ENCODE measurements at regions not wholly inside any gene's neighbourhood (a gene's known extent, or its start where the extent isn't known, plus 50 kb on each side); places are given as distances from the start of the nearest gene placed in this dataset.

DNA sequence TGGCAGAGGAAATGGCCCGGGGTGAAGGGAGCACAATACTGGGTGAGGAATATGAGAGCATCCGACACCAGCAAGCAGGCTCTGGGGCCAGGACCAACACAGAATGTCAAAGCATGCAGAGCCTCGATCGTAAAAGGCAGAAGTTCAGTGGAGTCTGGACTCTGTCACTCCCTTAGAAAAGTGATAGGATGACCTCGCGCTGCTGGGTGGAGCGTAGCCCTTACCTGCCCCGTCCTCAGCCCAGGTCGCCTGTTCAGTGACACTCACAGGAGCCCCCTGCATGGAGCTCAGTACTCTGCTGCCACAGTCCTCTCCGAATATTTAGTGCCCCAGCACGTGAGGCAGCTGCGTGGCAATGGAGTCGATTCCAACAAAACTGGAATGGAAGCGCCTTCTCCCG, 236.7 kb upstream of the MYT1L start:
- DNase-seq (ENCODE audit: low read depth): no peak

DNA sequence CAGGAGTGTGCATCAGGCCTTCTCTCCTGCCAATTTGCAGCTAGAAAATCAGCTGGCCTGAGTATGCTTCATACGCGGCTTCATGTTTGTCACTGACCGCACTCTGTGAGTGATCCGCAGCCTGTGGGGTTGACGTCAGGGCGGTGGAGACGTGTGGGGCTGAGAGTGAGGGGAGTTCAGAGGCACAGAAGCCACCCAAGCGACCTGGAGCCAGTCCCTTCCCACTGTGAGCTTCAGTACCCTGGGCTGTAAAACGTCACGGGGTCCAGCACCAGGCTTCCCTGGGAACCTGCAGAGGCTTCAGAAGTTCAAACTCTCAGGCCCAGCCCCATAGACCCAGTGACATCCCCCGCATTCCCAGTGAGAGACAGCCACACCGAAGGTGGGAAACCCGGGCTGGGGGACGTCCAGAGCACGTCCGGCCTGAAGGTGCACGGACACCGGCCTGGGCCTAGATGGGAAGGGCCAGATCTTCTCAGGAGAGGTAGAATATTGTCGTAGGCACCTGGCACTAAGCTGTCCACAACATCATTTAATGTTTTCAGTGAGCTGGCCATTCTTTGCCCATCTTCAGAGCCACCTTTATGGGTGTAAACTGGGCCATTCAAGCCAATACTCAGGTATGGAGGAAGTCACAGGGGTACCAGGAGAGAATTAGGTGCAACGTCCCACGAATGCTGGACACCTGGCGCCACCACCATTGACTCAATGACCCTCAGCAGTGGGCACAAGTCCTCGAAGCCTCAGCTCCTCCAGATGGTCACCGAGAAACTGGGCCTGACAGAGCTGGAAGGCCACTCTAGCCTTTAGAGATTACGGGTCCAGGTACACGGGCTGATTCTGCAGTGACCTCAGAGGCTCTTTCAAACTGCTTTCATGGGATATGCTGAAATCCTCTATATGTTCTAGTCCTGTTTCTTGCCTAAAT, 235.6 kb upstream of the MYT1L start:
- DNase-seq (ENCODE audit: low read depth): no peak

DNA sequence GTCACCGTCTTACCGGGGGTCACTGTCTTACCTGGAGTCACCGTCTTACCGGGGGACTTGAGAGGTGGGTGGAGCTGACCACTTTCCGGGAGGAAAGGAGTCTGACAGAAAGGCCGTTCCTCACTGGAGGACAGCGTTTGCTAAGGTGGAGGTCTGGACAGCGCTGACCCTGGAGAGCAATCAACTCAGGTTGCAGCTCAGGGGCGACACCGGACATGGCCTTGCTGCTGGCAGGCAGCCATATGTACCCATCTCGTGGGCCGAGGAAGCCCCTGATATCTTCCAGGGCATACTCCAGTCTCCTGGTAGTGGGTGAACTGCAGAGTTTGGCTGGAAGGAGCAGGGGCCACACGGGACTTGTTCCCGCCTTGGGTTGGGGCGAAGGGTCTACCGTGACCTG, 234.6 kb upstream of the MYT1L start:
- no peak for DNase-seq (ENCODE audit: low read depth)

DNA sequence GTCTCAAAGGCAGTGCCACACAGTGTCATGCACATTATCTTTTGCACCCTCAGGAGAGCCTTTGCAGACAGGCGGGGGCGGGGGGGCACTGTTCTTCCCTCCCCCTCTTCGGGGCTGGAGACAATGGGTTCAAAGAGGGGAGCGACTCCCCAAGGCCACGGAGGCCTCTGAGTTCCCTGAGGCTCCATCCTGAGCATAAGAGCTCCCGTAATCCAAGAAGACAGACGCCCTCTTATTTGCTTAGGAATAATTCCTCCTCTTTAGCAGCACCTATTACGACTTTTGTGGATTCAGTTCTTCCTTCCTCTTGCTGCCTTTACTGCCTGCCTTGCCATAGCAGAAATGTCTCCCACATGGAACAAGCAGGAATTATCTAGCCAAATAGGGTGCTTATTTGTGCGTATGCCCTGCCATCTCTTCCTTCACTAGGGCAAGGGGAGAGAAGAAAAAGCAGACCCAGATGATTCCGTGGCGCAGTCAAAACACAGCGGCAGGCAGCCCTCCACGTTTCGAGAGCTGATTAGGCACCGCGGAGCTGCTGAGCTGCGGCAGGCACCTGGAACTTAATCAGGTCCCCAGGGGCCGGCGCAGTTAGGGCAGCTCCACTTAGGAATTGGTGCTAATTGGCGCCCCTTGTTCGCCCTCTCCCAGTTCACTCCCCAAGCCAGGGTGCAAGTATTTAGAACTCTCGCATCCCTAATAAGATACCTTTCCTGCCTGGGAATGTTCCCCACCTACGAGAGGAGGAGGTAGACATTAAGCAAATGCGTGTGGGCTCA, 233.4 kb upstream of the MYT1L start:
- no peak for DNase-seq (ENCODE audit: low read depth)

DNA sequence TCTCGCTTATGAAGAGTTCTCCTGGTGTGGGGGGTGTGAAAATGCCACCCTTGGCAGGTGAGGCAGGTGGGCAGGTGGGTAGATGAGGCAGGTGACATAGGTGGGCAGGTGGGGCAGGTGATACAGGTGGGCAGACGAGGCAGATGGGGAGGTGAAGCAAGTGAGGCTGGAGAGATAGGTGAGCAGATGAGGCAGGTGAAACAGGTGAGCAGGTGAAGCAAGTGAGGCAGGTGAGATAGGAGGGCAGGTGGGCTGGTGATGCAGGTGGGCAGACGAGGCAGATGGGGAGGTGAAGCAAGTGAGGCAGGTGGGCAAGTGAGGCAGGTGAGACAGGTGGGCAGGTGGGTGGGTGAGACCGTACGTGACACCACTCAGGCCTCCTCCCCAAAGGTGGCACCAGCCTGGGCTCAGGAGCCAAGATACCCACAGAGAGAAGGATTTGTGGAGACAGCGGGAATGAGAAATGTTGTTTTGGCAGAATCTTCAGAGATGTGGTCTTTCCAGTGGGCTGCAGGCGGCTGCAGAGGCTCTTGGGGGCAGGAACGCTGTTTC, 232.3 kb upstream of the MYT1L start:
- no peak for DNase-seq (ENCODE audit: low read depth)

DNA sequence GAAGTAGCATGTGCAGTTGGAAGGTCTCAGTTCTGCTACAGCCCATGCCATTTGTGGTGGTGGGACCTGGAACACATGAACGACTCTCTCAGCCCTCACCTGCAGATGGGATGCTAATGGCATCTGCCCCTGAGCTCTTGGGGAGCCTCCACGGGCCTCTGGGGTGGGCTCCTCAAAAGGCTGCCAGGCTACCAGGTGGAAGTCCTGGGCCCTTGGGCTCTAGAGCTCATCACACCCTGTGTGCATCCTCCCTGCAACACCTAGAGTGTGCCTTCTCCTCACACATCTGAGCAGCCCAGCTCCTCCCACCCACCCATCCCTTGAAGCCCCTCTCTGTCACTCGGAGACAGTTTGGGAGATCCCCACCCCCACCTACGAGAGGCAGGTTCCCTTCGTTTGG, 231.8 kb upstream of the MYT1L start:
- no peak for DNase-seq (ENCODE audit: low read depth)

DNA sequence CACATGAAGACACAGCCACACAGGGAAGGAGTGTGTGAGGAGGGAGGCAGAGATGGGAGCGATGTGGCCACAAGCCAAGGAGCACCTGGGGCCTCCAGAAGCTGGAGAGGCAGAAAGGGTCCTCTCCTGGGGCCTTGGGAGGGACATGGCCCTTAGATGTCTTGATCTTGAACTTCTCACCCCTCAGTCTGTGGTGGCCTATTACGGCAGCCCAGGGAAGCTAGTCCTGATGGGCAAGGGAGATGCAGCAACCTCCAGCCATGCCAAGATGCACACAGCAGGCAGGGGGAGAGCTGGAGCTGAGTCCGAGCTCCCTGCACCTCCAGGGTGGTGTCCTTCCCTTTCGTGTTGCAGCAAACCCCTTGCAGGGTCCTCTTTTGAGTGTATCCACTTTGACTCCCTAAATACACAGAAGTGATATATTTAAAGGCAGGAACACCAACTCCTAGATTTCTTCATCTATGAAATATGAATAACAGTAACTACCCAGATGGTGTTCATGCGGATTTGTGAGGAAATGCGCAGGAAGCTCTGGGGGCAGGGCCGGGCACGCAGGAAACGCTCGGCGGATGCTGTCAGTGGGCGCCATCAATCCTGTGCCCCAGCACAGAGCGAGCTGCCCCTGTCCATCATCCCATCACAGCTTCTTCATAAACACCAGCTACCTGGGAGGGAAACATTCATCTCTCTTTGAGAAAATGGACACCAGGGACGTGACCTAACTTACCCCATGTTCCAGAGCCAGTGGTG, 230.4 kb upstream of the MYT1L start:
- no peak for DNase-seq (ENCODE audit: low read depth)

DNA sequence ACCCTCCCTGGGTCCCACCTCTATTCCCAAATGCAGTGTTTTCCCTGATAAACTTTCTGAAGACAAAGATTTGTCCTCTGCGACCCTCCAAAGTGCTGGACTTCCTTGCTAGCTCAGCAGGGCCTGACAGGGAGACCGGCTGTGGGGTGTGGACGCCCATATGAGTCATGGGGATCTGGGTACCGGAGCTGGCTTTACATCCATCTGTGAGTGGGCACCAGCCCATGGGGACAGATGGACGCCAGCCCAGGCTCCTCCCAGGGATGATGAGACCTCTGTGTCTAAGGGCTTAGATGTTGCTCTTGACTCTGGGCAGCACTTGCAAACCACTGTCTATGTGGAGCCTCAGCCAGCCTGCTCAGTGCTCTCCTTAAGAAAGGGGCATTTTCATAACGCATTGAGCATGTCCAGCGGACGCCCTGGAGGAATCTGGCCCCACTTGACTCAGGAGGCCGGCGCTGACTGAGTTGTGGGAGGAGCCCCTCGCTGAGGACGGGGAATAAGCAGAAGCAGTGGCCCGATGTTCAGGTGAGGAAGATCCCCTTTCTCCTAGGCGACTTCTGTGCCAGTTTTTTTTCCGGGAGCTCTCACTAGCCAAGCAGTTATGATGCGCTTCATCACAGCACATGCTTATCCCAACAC, 229.4 kb upstream of the MYT1L start:
- DNase-seq (ENCODE audit: low read depth): no peak

DNA sequence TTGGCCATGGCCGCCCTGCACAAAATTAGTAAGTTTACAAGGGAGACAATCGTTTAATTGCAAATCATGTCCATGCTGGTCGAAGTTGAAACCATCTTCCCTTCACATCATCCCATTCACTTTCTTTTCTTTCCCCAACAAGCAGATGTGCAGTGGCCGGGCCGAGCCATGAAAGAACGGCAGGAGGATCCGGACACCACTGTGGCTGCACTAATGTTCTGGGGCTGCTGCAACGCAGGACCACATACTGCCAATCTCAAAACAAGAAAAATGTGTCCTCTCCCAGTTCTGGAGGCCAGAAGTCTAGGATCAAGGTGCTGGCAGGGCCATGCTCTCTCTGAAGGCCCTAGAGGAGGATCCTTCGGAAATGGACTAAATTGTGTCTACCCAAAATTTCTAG, 227.4 kb upstream of the MYT1L start:
- no peak for DNase-seq (ENCODE audit: low read depth)

DNA sequence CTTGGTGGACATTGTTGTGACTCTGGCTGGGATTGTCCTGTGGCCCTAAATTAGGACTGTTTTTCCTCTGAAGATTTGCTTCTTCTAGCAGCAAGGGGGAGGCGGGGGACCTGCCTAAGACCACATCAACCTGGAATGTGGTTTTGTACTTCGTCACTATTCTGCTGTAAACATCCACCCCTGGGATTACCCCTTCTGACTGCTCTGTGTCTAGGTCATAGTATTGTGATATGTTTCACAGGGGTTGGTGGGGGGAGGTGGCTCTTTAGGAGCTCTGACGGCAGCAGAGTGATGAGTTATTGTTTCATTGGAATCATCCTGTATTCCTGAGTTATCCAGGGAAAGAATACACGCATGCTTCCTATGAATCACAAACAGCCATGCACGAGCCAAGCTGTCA, 226.4 kb upstream of the MYT1L start:
- DNase-seq (ENCODE audit: low read depth): no peak

DNA sequence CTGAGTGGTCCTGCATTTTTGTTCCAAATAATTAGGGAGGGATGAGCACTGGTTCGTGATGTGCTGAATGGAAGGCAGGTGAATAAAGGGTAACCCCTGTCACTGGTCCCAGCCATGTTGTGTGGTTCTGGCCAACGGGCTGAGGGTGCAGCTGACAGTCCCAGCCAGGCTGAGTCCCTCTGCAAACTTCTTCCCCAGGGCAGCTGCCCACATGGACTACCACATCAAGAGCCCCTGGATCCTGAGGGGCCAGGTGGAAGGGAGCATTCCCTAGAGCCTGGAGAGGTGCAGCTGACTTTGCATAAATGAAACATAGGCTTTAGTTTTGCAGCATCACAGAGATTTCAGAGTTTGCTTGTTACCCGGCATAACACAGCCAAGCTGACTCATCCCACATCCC, 219.8 kb upstream of the MYT1L start:
- DNase-seq (ENCODE audit: low read depth): no peak

DNA sequence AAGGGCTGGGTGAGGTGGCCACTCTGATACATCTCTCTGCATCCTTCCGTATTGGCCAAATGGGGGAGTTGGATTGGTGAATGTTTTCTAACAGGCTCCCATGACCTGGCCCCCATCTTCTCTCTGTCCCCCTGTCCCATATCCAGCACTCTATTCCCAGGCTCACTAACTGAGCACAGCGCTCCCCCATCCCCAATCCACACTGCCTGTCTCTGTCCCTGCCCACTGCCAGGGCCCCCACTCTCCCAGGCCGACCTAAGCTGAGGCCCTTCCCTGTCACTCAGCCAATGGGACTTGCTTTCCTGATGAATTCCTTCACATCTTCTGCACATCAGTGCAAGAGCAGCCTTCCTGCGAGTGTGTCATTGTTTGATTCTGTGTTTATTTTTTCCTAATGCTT, 216.8 kb upstream of the MYT1L start:
- no peak for DNase-seq (ENCODE audit: low read depth)

DNA sequence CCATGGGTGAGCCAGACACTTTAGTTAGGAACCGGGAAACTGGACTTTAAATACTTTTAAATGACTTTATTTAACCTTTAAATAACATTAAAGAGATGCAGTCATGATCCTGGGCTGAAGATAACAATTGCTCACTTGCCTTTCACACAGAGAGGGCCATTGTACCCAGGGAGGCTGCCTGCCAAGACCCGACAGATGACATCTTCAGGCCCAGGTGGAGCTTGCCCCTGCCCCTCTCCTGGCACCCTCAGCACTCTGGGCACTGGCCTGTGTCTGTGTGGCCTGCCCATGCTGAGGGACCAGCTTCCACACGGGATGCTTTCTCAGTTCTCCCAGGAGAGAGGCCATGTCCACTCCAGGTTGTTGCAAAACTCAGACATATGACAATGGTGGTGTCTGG, 216.4 kb upstream of the MYT1L start:
- no peak for DNase-seq (ENCODE audit: low read depth)

DNA sequence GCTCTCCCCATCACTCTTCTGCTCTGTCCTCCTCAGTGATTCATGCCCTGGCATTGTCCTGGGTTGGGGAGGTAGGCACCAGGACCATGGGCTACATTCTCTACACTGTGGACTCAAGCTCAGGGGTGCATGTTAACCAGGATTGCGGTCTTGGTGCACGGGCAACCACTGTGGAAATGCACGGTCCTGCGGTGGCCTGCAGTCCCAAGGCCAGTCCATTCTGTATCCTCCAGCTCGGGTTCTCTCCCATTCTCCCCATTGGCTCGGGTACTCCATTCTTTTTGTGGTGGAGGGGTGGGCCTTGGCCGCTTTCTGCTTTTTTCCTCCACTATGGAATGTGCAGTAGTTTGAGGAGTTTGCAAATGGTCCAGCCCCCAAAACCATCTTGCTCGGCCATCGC, 215.0 kb upstream of the MYT1L start:
- DNase-seq (ENCODE audit: low read depth): no peak

DNA sequence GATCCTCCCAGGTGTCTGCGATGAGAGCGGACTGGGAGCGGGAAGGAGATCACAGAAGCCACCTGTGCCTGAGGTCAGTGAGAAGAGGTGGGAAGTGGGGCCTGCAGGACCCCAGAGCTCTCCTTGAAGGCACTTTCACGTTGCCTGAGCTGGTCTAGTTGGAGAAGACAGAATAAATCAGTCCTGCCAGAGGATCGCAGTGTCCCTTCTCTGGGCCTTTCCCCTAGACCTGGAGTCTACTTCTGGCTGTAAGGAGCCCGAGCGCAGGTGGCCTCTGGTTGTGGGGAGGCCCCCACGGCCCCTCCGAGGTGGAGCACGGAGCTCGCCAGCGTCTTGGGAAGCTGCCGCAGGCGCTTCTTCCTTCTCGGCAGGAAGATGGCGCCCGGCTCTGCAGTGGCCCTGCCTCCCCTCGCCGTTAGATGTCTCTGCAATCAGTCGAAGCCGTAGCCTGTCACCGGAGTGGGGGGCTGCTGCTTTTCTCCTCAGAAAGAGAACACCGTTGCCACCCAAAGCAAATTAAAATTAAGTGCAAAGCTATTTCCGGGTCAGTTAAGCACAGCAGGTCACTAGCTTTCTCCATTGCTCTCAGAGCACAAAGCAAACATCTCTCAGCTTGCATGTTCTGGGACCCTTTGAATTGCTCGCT, 212.0 kb upstream of the MYT1L start:
- DNase-seq (ENCODE audit: low read depth): no peak

DNA sequence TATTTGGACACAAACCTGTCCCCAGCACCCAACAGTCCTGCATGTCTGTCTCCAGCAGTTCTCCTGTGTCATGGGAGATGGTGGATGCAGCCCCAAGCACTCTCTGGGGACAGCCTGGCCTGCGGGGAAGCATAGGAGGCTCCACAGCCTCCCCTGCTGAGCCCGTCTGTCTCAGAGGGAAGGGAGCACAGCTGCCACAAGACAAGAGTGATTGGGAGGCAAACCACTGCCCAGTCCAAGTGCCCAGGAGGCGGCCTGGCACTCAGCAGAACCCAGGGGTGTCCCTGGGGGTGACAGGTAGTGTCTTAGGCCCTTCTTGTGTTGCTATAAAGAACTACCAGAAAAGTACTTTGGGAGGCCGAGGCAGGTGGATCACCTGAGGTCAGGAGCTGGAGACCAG, 211.2 kb upstream of the MYT1L start:
- no peak for DNase-seq (ENCODE audit: low read depth)

DNA sequence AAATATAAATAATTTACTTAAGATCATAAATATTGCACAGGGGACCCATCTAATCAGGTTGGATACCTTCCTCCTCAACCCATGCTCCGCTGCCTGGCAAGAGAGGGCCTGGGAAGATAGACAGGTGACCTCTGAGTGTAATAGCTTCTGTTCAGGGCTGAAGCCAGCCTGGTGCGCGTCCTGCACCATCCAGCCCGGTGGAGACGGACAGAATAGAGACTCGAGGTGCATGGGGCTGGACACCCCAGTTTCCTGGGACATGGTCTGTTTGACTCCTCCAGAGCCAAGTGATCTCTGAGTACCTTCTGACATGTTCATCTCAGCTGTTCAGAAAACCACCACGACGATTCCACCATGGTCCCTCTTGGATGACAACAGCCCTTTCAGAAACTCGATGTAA, 209.3 kb upstream of the MYT1L start:
- no peak for DNase-seq (ENCODE audit: low read depth)

DNA sequence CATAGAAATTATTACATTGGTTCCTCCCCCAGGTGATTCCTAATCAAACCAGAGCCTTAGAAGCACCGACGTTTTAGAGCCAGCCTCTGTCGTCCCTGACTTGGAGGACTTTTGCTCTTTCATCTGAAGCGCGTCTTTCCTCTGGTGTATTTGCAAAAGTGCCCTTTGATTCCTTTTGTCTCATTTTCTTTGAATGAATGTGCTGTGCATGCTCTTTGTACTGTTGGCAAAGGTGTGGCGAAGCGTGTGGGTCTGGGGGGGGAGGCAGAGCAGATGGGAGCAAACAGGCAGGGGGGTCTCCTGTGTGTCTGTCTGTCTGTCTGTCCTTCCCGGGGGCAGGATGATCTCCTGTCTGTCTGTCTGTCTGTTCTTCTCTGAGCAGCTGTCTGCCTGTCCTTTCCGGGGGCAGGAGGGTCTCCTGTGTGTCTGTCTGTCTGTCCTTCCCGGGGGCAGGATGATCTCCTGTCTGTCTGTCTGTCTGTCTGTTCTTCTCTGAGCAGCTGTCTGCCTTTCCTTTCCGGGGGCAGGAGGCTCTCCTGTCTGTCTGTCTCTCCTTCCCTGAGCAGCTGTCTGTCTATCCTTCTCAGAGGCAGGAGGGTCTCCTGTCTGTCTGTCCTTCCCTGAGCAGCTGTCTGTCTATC, 205.5 kb upstream of the MYT1L start:
- no peak for DNase-seq (ENCODE audit: low read depth)

DNA sequence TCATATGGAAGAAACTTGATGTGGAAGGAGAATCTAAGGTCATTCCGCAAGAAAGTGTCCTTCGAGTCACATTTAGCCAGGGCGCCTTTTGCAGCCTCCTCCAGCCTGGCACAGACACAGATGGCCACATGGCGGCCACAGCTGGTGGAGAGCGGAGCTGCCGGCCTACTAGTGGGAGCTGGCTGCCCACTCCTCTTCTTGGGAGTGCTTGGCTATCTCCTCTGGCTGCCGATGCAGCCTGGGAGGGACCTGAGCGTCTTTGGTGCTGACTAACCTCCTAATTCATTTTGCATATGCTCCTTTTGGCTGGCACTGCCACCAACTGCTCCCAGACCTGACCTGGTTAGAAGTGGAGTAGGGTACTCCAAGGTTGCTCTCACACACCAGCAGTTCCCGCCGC, 199.3 kb upstream of the MYT1L start:
- no peak for DNase-seq (ENCODE audit: low read depth)

DNA sequence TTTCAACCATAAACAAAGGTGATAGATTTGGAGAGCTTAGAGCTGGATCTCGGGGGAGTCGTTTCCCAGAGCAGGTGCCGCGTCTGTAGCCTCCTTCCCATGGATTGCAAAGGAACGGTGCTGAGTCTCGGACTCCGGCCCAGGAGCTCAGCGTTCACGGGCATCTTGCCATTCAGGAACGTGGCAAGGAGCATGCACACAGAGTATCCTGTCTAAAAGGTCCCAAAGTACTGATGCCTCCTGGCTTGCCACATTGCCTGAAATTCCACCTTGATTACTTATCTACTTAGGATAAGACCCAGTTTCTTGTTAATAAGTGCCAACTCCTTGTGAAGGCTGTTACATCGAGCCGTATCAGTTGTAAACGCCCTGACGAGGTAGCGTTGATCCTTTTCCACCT, 197.8 kb upstream of the MYT1L start:
- no peak for DNase-seq (ENCODE audit: low read depth)

DNA sequence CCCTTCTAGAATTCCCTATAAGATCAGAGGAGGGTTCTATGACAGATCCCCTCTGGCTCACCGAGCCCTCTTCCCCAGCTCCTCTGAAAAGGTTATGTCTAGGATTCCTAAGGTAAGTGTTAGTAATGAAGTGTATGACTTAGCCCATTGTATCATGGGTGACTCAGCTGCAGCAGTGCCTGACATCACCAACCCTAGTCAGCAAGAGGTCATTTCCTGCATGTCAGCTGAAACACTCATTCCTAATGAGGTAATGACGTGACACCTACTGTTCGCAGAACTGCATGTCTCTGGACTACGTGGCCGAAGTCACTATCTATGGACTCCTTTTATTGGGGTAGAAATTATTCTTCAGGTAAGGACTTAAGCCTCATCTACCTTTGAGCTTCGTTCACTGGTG, 196.1 kb upstream of the MYT1L start:
- no peak for DNase-seq (ENCODE audit: low read depth)
